HG03558 (cell line): ENCODE measurements at regions not wholly inside any gene's neighbourhood (a gene's known extent, or its start where the extent isn't known, plus 50 kb on each side); places are given as distances from the start of the nearest gene placed in this dataset.
"Not testable (repeated sequence)": the region's sequence is repeated elsewhere in the genome, so short reads cannot be mapped to it uniquely, and the experiment has no call there.

Source experiments
- ATAC-seq: cut with Tn5 transposase; IDR thresholded peaks from one replicate; pipeline ENCODE4 v1.9.1; 2021; ENCODE audit warnings: moderate number of reproducible peaks; ENCODE audit not compliant: unreplicated experiment; ENCODE audit errors: extremely low read depth

GRCh38 chr13:30816736-30817135, 81.4 kb downstream of the ALOX5AP start:
- no peak for ATAC-seq

GRCh38 chr13:30818323-30818960, 83.1 kb downstream of the ALOX5AP start:
- no peak for ATAC-seq

GRCh38 chr13:30819136-30819888, 84.0 kb downstream of the ALOX5AP start:
- ATAC-seq: no peak

- no peak for ATAC-seq
These were observed 84.7 kb upstream of the MEDAG start for GRCh38 chr13:30821421-30821820.

- no peak for ATAC-seq
These were observed 81.4 kb upstream of the MEDAG start for GRCh38 chr13:30824651-30825050.

- ATAC-seq: no peak
These were observed 79.0 kb upstream of the MEDAG start for GRCh38 chr13:30826911-30827577.

GRCh38 chr13:30827578-30827925, 78.5 kb upstream of the MEDAG start:
- no peak for ATAC-seq

GRCh38 chr13:30829145-30829832, 76.8 kb upstream of the MEDAG start:
- ATAC-seq: no peak

GRCh38 chr13:30829833-30830637, 76.0 kb upstream of the MEDAG start:
- ATAC-seq: no peak

- ATAC-seq: no peak
These were observed 75.5 kb upstream of the MEDAG start for GRCh38 chr13:30830638-30830965.

- no peak for ATAC-seq
These were observed 74.6 kb upstream of the MEDAG start for GRCh38 chr13:30831515-30831914.

- no peak for ATAC-seq
These were observed 73.7 kb upstream of the MEDAG start for GRCh38 chr13:30832377-30832776.

GRCh38 chr13:30832845-30833332, 73.2 kb upstream of the MEDAG start:
- no peak for ATAC-seq

- ATAC-seq: no peak
These were observed 70.6 kb upstream of the MEDAG start for GRCh38 chr13:30835442-30835841.

GRCh38 chr13:30837227-30838159, 68.6 kb upstream of the MEDAG start:
- no peak for ATAC-seq

GRCh38 chr13:30839636-30840035, 66.4 kb upstream of the MEDAG start:
- not testable (repeated sequence) for ATAC-seq

- ATAC-seq: no peak
These were observed 65.6 kb upstream of the MEDAG start for GRCh38 chr13:30840515-30840914.

- ATAC-seq: no peak
These were observed 64.9 kb upstream of the MEDAG start for GRCh38 chr13:30841154-30841553.

- no peak for ATAC-seq
These were observed 62.5 kb upstream of the MEDAG start for GRCh38 chr13:30843548-30843947.
